BLaER1 treated with 17β-estradiol and CSF1 and Interleukin-3, amounts not matched to agents 10 nM and 100 nM (cell line): ENCODE measurements at regions not wholly inside any gene's neighbourhood (a gene's known extent, or its start where the extent isn't known, plus 50 kb on each side); places are given as distances from the start of the nearest gene placed in this dataset.

ENCODE experiments used
- H3K27ac ChIP-seq, 11 experiments: shearing (Covaris generic); formaldehyde crosslinking; 2 replicates each; pipeline ENCODE4 v1.8.1; 2022
- H3K27me3 ChIP-seq, 11 experiments: shearing (Covaris generic); formaldehyde crosslinking; 2 replicates each; pipeline ENCODE4 v1.8.1; 2022
- H3K36me3 ChIP-seq, 11 experiments: shearing (Covaris generic); formaldehyde crosslinking; 2 replicates each; pipeline ENCODE4 v1.8.1; 2022
- H3K4me1 ChIP-seq, 10 experiments: shearing (Covaris generic); formaldehyde crosslinking; 2 replicates each; pipeline ENCODE4 v1.8.1; 2022
- H3K4me2 ChIP-seq, 11 experiments: shearing (Covaris generic); formaldehyde crosslinking; 2 replicates each; pipeline ENCODE4 v1.8.1; 2022
- H3K4me3 ChIP-seq, 10 experiments: shearing (Covaris generic); formaldehyde crosslinking; 2 replicates each; pipeline ENCODE4 v1.8.1; 2022
- H3K9ac ChIP-seq, 11 experiments: shearing (Covaris generic); formaldehyde crosslinking; 2 replicates each; pipeline ENCODE4 v1.8.1; 2022
- H3K9me3 ChIP-seq, 11 experiments: shearing (Covaris generic); formaldehyde crosslinking; replicated peaks in 1 of 11; 2 replicates each; pipeline ENCODE4 v1.8.1; 2022
- H4K20me1 ChIP-seq, 11 experiments: shearing (Covaris generic); formaldehyde crosslinking; 2 replicates each; pipeline ENCODE4 v1.8.1; 2022
- Cebpa-rat ChIP-seq, 11 experiments: shearing (Covaris generic); IDR thresholded peaks; 2 replicates each; pipeline ENCODE4 v1.8.1; 2022

DNA sequence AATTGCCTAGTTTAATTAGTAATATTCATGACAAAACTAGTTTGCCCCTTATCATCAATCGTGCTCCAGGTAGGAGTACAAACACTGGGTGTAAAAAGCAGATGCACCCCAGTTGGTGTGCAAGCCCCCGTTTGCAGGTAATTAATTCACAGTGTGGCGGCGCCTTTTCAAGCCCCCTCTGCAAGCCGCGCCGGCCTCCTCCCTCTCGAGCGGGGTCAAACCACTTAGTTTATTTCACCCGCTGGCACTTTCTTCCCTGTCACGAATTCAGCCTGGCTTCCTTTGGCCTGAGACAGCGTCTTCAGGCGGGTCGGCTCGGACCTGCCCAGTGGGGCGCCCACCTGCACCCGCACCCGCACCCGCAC lies 64.7 kb upstream of the MAPRE2 start:
- H3K9me3 ChIP-seq = no peaks in the 10 kb centered on the region
- H3K27me3 ChIP-seq = peaks cover 17 to 34% (median 28%) of the 10 kb centered on the region in 11 experiments; a peak in 20 of 22 replicates
- peak overlapping the region in 1 of 11 experiments; percentile 3; a peak in 1 of 22 replicates for H3K27ac ChIP-seq
- H3K36me3 ChIP-seq = no peaks in the 10 kb centered on the region
- peak overlapping the region; percentile 74 to 93 (median 86) for H3K4me3 ChIP-seq
- peaks cover 0 to 7% (median 0%) of the 10 kb centered on the region in 11 experiments; a peak in 4 of 22 replicates for H4K20me1 ChIP-seq
- peak overlapping the region; percentile 92 to 100 (median 99) for H3K4me2 ChIP-seq
- peaks cover 14 to 33% (median 21%) of the 10 kb centered on the region in 10 experiments for H3K4me1 ChIP-seq
- TF ChIP-seq Cebpa-rat (IDR thresholded peaks at IDR 0.05) = no peak
- H3K9ac ChIP-seq = peak overlapping the region; percentile 42 to 76 (median 69); a peak in 21 of 22 replicates

DNA sequence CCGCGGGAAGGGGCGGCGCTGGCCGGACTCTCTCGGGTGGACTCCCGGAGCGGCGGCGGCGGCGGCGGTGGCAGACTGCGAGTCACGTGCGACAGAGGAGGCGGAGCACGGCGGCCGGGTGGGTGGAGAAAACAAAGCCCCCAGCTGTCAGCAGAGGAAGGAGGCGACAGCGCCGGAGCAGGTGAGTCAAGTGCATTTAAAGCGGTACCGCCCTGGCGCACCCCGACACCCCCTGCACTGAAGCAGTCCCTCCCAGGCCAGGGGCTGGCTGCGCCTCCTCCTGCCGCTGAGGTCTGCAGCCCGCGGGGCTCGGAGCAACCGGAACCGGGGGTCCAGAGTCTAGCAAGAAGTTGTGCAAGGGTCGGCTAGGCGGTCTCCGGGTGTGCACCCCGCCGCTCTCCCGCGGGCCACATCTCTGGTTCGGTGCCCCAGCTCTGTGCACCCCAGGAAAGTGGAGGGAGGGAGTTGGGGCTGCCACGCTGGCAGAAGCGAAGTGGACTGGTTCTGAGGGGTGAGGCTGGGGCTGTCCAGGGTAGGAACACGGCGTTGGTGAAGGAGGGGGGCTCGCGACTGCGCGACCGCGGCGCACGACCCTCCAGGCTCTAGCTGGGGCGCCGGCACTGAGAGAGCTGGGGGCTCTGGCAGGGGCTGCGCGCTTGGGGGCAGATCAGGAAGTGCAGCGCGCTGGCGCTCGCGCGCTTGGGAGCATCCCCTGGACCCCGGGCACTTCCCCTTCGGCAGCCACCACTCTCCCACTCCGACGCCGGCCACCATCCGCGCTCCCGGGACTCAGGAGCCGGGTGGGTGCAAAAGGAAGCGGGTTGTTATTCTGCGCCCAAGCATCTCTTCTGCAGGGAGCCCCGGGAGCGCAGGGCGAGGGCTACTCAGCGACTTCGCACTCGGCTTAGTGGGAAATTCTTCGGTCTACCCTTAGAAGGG lies 64.0 kb upstream of the MAPRE2 start:
- H3K36me3 ChIP-seq = no peaks in the 10 kb centered on the region
- H3K27ac ChIP-seq = peak overlapping the region in 2 of 11 experiments; percentile 3 to 9; a peak in 3 of 22 replicates
- H3K4me1 ChIP-seq = peaks cover 14 to 33% (median 21%) of the 10 kb centered on the region in 10 experiments
- H3K4me2 ChIP-seq = peak overlapping the region; percentile 92 to 100 (median 99)
- no peak for TF ChIP-seq Cebpa-rat (IDR thresholded peaks at IDR 0.05)
- H3K9ac ChIP-seq = peak overlapping the region; percentile 42 to 76 (median 69)
- H3K4me3 ChIP-seq = peak overlapping the region; percentile 74 to 93 (median 86)
- H3K27me3 ChIP-seq = peaks cover 17 to 34% (median 28%) of the 10 kb centered on the region in 11 experiments; a peak in 20 of 22 replicates
- H3K9me3 ChIP-seq = no peaks in the 10 kb centered on the region
- peaks cover 0 to 7% (median 0%) of the 10 kb centered on the region in 11 experiments; a peak in 4 of 22 replicates for H4K20me1 ChIP-seq

DNA sequence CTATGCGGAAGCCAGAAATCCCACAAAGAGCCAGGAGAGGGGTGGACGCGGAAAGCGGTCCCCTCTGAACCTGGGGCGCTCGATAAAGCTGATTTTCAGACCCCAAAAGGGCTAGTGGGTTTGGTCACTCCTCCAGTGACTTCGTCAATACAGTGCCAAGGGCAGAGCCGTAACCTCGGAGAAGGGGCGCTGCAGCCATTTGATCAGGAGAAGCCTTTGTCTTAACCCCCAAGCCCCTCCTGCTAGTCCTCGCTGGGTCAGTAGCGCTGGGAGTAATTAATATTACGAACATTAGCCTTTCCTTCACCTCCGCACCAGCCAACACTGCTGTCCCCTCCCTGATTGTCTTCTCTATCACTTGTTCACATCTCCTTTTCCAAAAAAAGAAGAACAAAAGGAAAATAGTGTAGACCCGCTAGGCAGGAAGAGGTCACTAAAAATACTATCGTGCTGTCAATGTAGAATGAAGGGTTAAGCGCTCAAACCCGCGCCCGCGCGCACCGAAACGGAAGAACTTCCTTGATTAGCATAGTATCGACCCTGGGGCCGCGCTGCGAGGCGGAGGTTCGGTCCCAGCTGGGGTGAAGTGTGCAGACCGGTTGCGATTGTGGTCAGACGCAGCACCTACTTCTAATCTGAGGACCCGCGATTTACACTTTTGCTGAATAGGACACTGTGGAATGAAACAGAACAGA lies 63.2 kb upstream of the MAPRE2 start:
- Histone ChIP-seq H3K4me3 (peak overlapping the region; percentile 74 to 93 (median 86)), H3K9ac (peak overlapping the region; percentile 42 to 76 (median 69); a peak in 21 of 22 replicates), H3K36me3 (no peaks in the 10 kb centered on the region), H3K27me3 (peaks cover 17 to 34% (median 28%) of the 10 kb centered on the region in 11 experiments; a peak in 20 of 22 replicates), H3K4me1 (peaks cover 14 to 33% (median 21%) of the 10 kb centered on the region in 10 experiments), H3K9me3 (no peaks in the 10 kb centered on the region), H4K20me1 (peaks cover 0 to 7% (median 0%) of the 10 kb centered on the region in 11 experiments; a peak in 4 of 22 replicates), H3K4me2 (peak overlapping the region; percentile 92 to 100 (median 99)), H3K27ac (peak overlapping the region in 3 of 11 experiments; percentile 9 to 59 (median 19); a peak in 2 of 22 replicates)
- no peak for TF ChIP-seq Cebpa-rat (IDR thresholded peaks at IDR 0.05)

DNA sequence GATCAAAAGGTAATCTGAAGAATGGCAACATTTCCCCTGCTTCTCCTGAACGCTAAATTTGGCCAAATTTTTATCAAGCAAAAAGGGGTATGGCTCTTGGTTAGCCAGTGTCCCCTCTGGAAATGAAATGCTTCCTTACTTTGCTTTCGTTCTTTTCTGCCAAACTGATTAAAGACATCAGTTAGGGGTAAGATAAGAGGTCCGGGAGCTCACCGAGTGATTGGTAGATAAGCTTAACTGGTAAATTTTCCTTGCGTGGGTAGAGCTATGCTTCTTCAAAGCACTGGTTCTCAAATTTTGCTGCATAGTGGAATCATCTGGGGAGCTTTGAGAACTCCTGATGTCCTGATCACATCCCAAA lies 62.7 kb upstream of the MAPRE2 start:
- H3K4me3 ChIP-seq = peak overlapping the region; percentile 74 to 93 (median 86)
- H3K4me2 ChIP-seq = peak overlapping the region; percentile 92 to 100 (median 99)
- no peak for TF ChIP-seq Cebpa-rat (IDR thresholded peaks at IDR 0.05)
- peaks cover 14 to 33% (median 21%) of the 10 kb centered on the region in 10 experiments for H3K4me1 ChIP-seq
- H3K9me3 ChIP-seq = no peaks in the 10 kb centered on the region
- H3K27me3 ChIP-seq = peaks cover 17 to 34% (median 28%) of the 10 kb centered on the region in 11 experiments; a peak in 20 of 22 replicates
- peak overlapping the region in 2 of 11 experiments; percentile 19 to 59; a peak in 1 of 22 replicates for H3K27ac ChIP-seq
- H3K36me3 ChIP-seq = no peaks in the 10 kb centered on the region
- H4K20me1 ChIP-seq = peaks cover 0 to 7% (median 0%) of the 10 kb centered on the region in 11 experiments; a peak in 4 of 22 replicates
- peak overlapping the region in 9 of 11 experiments; percentile 56 to 76 (median 69); a peak in 15 of 22 replicates for H3K9ac ChIP-seq

DNA sequence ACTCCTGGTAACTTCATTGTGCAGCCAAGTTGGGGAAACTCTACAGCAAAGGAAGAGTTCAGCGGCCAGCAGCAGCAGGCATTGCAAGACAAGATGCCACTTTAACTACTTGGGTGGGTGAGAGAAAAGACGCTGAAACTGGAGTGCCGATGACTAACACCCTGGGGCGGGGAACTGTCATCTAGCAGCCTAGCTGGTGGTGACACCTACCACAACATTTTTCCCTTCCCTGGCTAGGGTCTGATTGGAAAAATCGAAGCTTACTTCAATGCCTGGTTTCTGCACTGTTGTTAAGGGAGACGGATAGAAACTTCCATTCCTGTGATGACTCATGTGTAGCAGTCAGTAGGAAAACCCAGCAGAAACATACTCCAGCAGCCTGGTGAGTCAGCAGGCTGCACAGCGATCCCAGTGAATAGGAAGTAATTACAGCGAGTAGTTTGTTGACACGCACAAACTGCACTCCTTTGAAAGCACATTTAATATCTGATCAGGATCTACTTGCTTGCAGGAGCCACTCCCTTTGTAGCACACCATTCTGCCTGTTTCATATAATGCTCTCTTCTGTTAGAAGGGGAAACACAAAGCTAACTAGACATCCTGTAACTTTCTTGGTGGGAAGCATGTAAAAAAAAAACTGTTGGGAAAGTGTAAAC lies 62.1 kb upstream of the MAPRE2 start:
- peaks cover 17 to 34% (median 28%) of the 10 kb centered on the region in 11 experiments; a peak in 20 of 22 replicates for H3K27me3 ChIP-seq
- no peaks in the 10 kb centered on the region for H3K36me3 ChIP-seq
- no peaks in the 10 kb centered on the region for H3K9me3 ChIP-seq
- peak overlapping the region in 7 of 10 experiments; percentile 74 to 93 (median 87); a peak in 14 of 20 replicates for H3K4me3 ChIP-seq
- peak overlapping the region in 3 of 11 experiments; percentile 2 to 76 (median 56); a peak in 2 of 22 replicates for H3K9ac ChIP-seq
- peaks cover 0 to 7% (median 0%) of the 10 kb centered on the region in 11 experiments; a peak in 4 of 22 replicates for H4K20me1 ChIP-seq
- no peak for TF ChIP-seq Cebpa-rat (IDR thresholded peaks at IDR 0.05)
- peaks cover 14 to 33% (median 21%) of the 10 kb centered on the region in 10 experiments for H3K4me1 ChIP-seq
- peak overlapping the region; percentile 92 to 100 (median 99) for H3K4me2 ChIP-seq
- H3K27ac ChIP-seq = peak overlapping the region in 2 of 11 experiments; percentile 19 to 59; a peak in 1 of 22 replicates

DNA sequence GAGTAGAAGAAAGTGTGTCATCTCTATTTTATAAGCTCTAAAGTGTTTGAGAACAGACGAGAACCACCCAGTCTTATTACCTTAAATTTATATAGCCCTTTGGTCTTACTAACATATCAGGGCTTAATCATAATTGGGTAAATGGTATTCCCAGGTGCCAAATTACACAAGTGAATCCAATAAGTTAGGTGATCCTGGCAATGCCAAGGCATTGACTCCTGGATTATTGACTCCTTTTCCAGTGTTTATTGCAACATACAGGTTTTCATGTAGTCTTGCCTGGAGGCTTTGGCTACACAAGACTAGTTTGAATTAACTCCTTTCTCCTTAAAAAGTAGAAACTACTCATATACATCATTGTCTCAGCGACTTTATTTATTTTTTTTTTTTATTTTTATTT lies 59.7 kb upstream of the MAPRE2 start:
- no peak overlapping the region for H3K9ac ChIP-seq
- H3K27me3 ChIP-seq = peaks cover 8 to 24% (median 20%) of the 10 kb centered on the region in 11 experiments; a peak in 19 of 22 replicates
- no peaks in the 10 kb centered on the region for H3K9me3 ChIP-seq
- H3K4me3 ChIP-seq = no peak overlapping the region
- TF ChIP-seq Cebpa-rat (IDR thresholded peaks at IDR 0.05) = no peak
- no peak overlapping the region for H3K27ac ChIP-seq
- no peaks in the 10 kb centered on the region for H3K36me3 ChIP-seq
- H3K4me2 ChIP-seq = no peak overlapping the region
- peaks cover 0 to 7% (median 0%) of the 10 kb centered on the region in 11 experiments; a peak in 4 of 22 replicates for H4K20me1 ChIP-seq
- peaks cover 14 to 28% (median 20%) of the 10 kb centered on the region in 10 experiments for H3K4me1 ChIP-seq

DNA sequence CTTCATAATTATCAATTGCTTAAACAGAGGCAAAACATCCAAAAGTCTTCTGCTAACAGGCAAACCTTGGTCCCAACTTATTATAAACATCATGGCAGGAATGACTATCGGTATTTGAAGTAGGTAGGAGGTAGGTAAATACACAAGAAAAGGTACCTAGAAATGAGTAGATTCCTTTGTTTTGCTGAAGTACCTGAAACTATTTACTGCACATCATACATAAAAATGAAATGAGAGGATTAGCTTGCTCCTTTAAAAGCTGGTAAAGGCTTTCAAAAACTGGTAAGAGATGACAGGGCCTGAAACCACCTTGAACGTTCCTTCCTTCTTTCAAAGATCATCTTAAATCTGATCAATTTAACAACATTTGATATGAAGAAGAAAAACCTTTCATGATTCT lies 55.2 kb upstream of the MAPRE2 start:
- H3K27me3 ChIP-seq = no peaks in the 10 kb centered on the region
- peaks cover 6 to 19% (median 11%) of the 10 kb centered on the region in 10 experiments; a peak in 18 of 20 replicates for H3K4me1 ChIP-seq
- H3K27ac ChIP-seq = no peak overlapping the region
- H3K4me3 ChIP-seq = no peak overlapping the region
- H3K4me2 ChIP-seq = no peak overlapping the region
- H3K9ac ChIP-seq = no peak overlapping the region
- H3K9me3 ChIP-seq = no peaks in the 10 kb centered on the region
- no peak for TF ChIP-seq Cebpa-rat (IDR thresholded peaks at IDR 0.05)
- no peaks in the 10 kb centered on the region for H4K20me1 ChIP-seq
- no peaks in the 10 kb centered on the region for H3K36me3 ChIP-seq

DNA sequence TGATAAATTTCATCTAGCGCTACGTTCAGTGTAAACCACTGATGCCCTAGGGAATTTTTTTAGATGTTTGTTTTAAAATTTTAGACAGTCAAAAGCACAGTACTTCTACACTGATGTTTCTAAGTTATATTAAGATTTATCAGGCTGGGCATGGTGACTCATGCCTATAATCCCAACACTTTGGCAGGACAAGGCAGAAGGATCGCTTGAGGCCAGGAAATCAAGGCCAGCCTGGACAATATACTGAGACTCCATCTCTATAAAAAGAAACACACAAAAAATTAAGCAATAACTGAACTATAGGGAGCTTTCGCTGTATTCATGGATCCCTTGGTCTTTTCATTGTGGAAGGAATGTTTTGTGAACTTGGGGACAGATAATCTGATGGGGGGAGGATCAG lies 50.6 kb upstream of the MAPRE2 start:
- H3K9me3 ChIP-seq = peaks cover 0 to 6% (median 3%) of the 10 kb centered on the region in 11 experiments; a peak in 11 of 22 replicates
- H3K4me1 ChIP-seq = peaks cover 10 to 36% (median 28%) of the 10 kb centered on the region in 10 experiments
- no peak overlapping the region for H3K27ac ChIP-seq
- no peak overlapping the region for H3K4me3 ChIP-seq
- no peak overlapping the region for H3K9ac ChIP-seq
- no peak for TF ChIP-seq Cebpa-rat (IDR thresholded peaks at IDR 0.05)
- no peaks in the 10 kb centered on the region for H4K20me1 ChIP-seq
- no peaks in the 10 kb centered on the region for H3K27me3 ChIP-seq
- H3K4me2 ChIP-seq = peak overlapping the region in 5 of 11 experiments; percentile 10 to 46 (median 18); a peak in 8 of 22 replicates
- H3K36me3 ChIP-seq = peaks cover 0 to under 1% (median 0%) of the 10 kb centered on the region in 11 experiments; a peak in 1 of 22 replicates
